HG03064 (cell line): ENCODE measurements at regions not wholly inside any gene's neighbourhood (a gene's known extent, or its start where the extent isn't known, plus 50 kb on each side); places are given as distances from the start of the nearest gene placed in this dataset.
"Not testable (repeated sequence)": the region's sequence is repeated elsewhere in the genome, so short reads cannot be mapped to it uniquely, and the experiment has no call there.

Source experiments
- ATAC-seq: cut with Tn5 transposase; IDR thresholded peaks from one replicate; pipeline ENCODE4 v1.9.1; 2021; ENCODE audit warnings: low read depth; ENCODE audit not compliant: unreplicated experiment

DNA sequence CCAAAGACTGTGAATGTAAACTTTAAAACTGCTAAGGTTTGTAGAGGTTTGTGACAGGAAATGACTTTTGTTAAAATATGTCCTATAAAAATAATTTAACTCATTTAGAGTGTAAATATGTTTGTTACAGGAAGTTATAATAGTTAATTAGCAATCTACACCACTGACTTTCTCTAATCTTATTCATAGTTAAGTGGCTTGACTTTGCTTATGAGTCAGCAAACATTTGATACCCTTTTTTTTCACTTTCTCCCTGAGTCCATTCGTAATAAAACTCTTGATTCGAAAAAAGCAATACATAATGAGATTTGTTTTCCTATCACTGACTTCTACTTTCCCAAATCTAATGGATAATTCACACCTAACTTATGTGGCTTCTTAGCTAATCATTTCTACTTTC, 317.7 kb upstream of the SEMA3C start:
- no peak for ATAC-seq

DNA sequence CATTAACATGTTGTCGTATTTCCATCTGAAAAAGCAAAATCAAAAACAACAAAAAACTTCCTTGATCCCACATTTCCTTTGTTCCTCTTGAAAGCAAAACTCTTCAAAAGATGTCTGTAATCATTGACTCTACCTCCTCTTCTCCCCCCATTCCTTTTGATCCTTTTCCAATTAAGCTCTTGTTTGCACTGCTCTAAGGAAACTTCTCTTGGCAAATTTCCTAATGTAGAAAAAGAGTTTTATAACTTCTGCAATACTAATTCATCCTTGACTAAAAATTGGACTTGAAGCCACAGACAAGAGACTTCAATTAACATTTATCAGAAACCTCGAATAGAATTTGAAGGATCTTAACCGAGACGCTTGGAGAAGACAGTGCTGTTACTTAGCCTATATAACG, 317.1 kb upstream of the SEMA3C start:
- no peak for ATAC-seq

DNA sequence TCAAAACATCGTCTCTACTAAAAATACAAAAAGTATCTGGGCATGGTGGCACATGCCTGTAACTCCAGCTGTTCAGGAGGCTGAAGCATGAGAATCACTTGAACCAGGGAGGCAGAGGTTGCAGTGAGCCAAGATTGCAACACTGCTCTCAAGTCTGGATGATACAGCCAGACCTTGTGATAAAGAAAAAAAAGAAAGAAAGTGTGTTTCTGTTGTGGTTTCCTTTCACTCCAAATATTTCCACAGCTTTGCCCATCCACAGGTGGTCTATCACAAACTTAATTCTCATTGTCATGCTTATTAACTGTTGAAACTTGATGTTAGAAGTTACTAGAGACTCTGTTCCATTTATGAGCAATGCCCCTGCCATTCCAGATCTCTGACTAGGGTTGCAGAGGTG, 316.0 kb upstream of the SEMA3C start:
- ATAC-seq: no peak

DNA sequence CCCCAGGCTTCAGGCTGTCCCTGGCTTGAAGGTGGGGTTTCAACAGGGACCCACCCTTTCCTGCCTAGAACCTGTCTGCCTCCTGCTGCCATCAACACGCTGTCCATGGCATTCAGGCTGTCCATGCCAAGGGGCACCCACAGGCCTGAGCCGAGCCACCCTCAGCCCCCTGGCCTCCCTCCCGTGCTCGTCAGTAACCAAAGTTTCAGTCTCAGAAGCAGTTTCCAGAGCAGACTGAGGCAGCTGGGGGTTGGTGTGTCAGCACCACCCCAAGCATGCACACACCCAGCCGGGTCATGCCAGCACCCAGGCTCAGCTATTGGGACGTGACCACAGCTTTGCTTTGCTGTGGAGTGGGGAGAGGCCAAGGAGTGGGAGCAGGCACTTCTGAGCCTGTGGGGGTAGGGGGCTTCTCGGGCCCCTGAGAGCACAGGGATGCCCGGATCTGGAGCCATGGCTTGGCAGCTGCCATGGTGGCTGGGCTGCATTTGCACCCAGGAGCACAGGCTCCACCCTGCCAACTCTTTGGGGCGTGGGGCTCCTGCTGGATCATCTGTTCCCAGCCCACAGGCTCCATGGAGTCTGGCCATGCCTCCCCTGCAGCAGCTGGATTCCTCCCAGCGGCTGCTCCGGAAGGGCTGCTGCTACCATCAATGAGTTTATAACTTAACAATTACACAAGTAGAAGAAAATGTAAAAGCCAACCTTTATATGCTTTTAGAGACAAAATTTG, 314.5 kb upstream of the SEMA3C start:
- ATAC-seq: no peak

DNA sequence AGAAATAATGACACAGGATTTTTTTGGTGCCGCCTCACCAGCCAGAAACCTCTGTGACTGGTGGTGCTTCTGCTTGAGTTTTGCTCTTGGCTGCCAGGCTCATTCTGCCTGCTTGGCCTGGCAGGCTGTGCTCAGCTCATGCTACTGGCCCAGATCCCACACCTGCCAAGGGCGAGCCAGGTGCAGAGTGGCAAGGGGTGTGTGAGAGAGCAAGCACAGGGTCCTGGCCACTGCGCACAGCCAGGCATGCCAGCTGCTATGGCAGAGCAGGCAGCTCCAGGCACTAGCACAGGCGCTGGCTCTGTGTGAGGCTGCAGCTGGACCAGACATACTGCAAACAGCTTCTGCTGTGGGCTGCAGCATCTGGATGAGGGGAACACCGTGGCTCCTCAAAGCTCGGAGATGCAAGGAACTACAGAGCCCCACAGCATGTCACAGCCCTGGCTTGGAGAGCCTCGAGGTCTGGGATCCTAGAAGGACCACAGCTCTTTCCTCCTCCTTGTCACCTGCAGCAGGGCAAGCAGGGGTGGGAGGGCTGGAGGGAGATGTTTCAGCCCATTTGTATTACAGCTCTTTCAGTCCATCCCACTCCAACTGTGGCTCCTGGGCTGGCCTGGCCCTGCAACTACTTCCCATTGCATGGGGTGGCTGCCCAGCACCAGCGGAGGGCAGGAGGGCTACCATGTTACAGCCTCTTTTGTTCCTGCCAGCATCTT, 313.4 kb upstream of the SEMA3C start:
- ATAC-seq: no peak

DNA sequence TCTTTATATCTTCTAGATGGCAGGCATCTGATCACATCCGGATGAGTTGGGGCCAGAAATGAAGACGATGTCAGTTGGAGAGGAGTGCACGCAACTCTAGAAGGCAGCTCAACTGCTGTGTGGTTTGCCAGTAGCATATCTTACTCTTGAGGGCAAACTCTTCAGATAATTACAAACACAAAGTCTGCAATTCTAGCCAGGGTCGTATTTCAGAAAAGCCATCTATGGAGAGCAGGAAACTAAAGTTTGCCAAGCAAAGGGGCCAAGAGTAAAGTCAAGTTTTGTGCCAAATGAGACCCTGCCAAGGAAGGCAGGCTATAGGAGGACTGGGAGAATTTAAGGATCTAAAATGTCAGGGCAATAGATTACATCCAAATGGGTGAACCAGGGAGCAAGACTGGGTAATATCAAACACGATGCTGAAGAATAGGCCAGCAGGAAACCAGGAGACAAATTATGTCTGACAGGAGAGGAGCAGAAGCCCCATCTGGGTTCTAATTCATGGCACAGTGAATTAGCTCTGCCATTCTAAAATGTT, 312.5 kb upstream of the SEMA3C start:
- no peak for ATAC-seq

GRCh38 chr7:81226234-81226633, 307.4 kb upstream of the SEMA3C start:
- ATAC-seq: no peak

- ATAC-seq: not testable (repeated sequence)
Measured at GRCh38 chr7:81222692-81223091, 303.8 kb upstream of the SEMA3C start.

DNA sequence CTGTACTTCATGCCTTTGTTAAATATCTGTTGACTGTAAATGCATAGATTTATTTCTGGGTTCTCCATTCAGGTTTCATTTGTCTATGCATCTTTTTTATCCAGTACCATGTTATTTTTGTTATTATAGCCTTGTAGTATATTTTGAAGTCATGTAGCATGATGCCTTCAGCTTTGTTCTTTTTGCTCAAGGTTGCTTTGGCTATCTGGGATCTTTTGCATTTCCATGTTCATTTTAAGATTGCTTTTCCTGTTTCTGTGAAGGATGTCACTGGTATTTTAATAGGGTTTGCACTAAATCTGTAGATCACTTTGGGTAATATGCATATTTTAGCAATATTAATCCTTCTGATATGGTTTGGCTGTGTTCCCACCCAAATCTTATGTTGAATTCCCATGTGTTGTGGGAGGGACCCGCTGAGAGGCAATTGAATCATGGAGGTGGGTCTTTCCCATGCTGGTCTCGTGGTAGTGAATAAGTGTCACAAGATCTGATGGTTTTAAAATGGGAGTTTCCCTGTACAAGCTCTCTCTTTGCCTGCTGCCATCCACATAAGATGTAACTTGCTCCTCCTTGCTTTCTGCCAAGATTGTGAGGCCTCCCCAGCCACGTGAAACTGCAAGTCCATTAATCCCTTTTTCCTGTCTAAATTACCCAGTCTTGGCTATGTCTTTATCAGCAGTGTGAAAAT, 302.8 kb upstream of the SEMA3C start:
- ATAC-seq: no peak

DNA sequence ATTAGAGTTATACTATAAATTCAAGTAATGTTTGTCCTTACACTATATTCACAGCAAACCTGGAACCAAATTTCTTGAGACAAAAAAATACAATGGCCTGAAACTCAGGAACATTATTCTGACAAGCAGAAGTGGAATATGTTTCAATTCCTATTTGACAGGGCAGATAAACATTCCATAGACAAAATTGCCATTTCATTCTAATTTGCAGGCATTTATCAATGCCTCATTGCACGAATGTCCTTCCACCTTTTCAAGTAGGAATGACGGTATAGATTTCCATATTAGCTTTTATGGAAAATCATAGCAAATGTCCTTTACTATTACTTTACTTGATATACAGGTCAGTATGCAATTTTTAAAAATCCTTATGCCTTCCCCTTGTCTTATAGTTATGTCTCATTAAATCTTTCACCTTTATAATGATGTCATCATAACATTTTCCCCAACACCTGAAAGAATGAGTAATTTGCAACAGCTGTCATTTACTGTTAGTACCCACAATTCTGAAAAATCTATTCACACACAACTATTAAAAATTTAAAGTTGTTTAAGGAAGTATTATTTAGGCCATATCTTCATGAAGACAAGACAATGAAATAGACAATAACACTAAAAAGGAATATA, 299.7 kb upstream of the SEMA3C start:
- no peak for ATAC-seq

GRCh38 chr7:81213394-81213793, 294.5 kb upstream of the SEMA3C start:
- ATAC-seq: no peak

- ATAC-seq: no peak
Measured at GRCh38 chr7:81211934-81212320, 293.1 kb upstream of the SEMA3C start.

GRCh38 chr7:81211204-81211933, 292.5 kb upstream of the SEMA3C start:
- ATAC-seq: no peak

DNA sequence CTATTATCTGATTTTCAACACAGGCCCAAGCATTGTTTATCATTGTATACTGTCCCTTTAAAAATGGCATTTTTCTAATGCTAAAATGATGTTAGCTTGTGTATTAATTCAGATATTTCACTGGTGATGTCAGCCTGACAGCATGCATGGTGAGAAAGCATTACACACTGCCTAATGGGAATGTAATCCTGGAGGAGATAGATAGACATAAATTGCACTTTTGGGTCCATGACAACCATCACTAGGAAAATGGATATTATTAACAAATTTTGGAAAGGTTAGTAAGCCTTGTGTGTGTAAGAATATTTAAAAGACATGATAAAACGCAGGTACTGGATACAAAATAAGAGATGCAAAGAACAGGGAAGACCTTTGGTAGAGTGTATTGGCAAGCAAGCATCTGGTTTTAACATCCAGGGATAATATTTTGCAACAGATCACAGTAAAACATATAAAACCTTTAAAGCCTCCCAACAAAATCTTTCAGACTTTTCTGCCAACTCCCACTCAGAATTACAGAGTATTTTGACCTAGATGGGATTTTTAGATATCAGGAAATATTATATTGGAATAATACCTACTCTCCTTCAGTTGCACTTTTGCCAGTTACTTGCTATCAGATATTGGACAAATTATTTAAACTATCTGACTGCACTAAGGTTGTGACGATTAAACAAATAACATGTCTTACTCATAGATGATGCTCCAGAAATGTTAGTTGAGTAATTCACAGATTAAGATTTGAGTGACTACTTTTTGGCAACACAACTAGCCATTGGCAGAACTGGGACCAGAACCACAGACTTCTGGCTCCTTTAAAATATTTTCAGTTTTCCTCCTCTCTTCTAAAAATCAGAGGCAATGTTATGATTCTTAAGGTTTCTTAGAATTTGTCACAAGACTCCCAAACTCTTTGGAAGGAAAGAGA, 291.6 kb upstream of the SEMA3C start:
- no peak for ATAC-seq

DNA sequence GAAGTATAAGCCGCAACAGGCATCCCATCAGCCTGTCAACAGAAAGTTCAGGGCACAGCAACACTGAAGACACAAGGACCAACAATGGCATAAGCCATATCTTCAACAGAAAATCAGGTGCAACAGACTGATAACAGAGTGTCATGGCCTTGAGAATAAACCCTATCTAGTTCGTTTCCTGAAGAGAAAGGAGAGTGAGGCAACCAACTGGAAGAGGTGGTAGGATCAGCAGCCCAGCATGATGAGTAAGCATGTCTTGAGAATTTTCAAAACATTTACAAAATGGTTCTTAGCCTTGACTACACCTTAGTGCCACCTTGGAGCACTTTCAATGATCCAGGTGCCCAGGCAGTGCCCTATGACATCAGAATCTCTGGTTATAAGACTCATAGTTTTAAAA, 290.2 kb upstream of the SEMA3C start:
- no peak for ATAC-seq

GRCh38 chr7:81207801-81208200, 288.9 kb upstream of the SEMA3C start:
- no peak for ATAC-seq

GRCh38 chr7:81206667-81207360, 288.0 kb upstream of the SEMA3C start:
- no peak for ATAC-seq

DNA sequence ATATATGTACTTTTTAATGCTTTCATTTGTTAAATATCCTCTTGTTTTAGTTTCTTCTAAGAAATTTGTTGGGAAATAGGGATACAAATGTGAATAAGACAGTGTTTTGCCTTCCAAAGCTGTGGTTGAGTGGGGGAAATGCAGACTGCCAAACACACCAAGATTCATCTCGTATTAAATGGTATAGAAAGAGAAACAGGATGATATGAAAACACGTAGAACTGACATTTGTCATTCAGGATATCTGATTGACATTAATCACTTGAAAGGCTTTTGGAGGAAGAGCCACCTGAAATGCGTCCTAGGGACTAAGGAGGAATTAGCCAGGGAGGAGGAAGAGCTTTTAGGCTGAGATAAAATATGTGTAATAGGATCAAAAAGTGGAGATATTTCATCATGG, 287.4 kb upstream of the SEMA3C start:
- ATAC-seq: no peak

DNA sequence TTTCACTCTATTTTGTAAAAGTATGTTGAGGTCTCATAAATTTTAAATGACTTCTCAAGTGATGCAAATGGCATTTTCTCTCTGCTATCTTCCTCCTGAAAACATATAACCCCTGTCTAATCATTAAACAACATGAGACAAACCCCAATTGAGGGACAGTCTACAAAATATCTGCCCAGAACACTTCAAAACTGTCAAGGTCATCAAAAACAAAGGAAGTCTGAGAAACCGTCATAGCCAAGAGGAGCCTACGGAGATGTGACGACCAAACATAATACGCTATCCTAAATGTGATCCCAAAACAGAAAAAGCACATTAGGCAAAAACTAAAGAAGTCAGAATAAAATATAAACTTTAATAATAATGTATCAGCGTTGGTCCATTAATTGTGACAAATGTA, 282.3 kb upstream of the SEMA3C start:
- ATAC-seq: no peak
